ENCODE measurements at regions not wholly inside any gene's neighbourhood (a gene's known extent, or its start where the extent isn't known, plus 50 kb on each side); places are given as distances from the start of the nearest gene placed in this dataset.

DNA sequence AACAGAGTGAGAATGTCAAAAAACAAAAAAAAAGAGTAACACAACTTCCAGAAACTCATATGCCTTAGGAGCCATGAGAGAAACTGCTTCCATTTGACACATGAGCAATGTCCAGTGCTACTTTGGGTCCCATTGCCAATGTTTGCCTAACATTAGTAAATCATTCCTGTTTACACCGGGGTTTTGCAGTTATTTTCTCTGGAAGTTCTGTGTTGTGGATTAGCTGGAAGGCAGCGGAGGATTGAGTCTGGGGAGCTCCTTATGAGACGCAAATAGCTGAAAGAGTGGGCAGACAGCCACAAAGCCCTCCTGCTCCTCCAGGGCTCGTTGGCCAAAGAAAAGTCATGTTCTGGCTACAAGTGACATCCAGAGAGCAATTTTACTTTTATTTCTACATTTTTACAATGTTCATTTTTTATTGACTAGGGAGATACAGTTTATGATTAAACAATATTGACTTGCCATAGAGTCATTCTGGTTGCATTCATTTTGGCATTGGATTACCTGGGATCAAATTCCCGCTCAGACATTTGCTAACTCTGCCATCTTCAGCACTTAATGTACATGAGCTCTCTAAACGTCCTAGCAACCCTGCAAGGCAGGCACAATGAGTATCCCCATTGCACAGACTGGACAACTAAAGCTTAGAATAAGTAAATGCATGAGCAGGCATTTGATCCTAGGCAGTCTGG, 66.4 kb upstream of the GALNT2 start:
- no peak for DNase-seq (ENCODE audit: low spot score)

GRCh38 chr1:230002164-230002803, 64.8 kb upstream of the GALNT2 start:
- no peak for DNase-seq (ENCODE audit: low spot score)

DNA sequence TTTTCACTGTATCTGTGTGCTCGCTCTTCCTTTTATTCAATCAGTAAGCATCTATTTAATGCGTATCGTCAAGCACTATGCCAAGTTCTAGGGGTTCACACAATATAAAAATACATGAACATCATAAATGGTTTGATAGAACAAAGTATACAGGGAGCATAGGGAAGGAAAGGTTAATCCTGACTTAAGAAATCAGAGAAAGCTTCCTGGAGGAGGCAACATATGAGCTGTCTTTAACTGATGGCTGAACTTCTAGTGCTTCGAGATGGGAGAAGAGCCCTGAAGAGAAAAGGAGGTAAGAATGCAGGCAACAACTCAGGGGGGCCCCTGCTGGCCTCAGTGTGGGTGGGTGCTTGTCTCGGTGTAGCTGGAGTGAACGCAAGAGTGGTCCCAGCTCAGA, 63.6 kb upstream of the GALNT2 start:
- DNase-seq (ENCODE audit: low spot score), result no peak

DNA sequence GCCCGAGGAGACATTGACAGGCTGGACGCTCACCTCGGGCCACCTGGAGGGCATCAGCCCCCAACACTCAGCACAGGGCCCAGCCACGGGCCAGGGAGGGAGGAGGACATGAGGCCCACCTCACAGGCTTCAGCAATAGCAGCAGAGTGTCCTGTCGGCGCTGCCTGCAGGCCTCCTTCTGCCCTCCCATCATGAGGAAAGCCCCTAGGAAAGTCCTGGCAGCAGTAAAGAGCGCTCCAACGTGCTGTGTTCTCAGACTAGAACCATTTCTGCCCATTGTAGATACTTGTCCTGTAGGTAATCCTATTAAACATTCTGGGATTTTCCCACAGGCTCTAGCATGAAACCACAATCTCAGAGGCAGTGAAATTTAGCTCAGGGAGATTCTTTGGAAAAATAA, 62.0 kb upstream of the GALNT2 start:
- DNase-seq (ENCODE audit: low spot score), result no peak

- DNase-seq (ENCODE audit: low spot score), result no peak
Measured at GRCh38 chr1:230008721-230009120, 58.3 kb upstream of the GALNT2 start.

DNA sequence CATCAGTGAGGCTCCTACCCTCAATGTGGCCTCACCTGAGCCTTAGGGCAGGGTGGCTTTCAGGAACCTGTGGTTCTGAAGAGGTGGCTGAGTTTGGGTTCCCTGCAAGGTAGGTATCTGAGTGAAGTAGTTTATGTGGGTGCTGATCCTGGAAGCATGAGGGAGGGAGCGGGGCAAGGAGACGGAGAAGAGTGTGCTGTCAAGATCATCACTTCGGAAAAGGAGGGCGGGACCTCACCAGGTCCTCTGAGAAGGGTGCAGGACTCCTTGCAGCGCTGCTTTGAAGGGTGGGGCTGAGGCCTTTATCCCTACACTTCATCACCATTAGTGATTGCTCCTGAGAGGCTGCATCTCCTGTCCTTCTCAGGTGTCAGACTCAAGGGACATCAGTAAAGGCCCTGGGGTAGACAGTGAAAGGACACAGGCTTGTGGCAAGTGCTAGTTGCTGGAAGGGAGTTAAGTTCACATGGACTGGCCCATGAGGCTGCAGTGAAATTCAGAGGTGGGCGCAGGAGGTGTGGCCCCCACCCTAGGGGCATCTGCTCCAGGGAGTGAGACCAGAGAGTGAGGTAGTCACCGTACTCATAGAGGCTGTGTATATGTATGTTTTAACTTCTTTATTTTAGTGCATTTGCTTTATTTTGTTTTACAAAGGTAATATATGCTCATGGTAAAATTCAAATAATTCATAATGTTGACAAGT, 57.3 kb upstream of the GALNT2 start:
- no peak for DNase-seq (ENCODE audit: low spot score)

DNA sequence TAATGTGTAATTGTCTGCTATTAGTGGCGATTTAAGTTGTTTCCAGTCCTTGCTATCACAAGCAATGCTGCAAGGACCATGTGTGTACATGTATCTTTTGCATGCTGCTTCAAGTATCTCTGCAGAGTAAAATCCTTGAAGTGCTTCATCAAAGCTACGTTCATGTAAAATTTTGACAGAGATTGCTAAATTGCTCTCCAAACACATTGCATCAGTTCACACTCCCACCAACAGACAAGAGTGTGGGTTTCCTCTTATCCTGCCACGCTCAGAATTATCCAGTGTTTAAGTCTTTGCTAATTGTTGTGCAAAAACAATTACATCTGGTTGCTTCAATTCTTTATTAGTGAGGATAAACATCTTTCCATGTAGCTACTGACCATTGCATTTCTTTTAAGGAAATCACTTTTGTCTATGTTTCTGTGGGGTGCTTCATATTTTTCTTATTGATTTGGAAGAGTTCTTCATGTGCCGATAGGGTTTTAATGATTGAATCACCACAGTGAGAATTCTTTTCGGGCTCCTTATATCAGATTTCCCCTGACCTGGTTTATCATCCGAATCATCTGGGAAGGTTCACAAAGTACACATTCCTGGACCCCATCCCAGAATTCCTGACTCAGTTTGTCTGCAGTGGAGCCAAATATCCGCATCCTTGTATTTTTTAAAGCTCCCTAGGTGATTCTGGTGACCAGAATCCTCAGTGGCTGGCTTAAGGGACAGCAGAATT, 56.3 kb upstream of the GALNT2 start:
- DNase-seq (ENCODE audit: low spot score), result no peak

GRCh38 chr1:230011333-230012092, 55.5 kb upstream of the GALNT2 start:
- DNase-seq (ENCODE audit: low spot score), result no peak

GRCh38 chr1:230012093-230012393, 55.0 kb upstream of the GALNT2 start:
- DNase-seq (ENCODE audit: low spot score), result no peak

DNA sequence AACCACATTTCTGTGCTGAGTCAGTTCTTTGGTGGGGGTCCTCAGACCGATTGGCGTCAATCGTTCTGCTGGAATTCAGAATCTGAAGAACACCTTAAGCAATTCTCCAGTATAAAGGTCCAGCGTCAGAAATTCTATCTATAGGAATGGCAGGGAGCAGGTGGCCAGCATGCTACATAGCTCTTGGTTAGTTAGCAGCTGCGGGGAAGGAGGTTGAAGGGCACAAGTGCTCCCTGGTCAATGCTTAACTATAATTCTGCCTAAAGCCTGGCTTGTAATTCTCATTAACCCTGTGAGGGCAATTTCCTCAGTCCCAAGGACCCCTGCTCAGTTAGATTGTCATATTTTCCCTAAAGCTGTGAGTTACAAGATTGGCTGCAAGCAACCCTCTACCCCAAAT, 54.3 kb upstream of the GALNT2 start:
- no peak for DNase-seq (ENCODE audit: low spot score)

DNA sequence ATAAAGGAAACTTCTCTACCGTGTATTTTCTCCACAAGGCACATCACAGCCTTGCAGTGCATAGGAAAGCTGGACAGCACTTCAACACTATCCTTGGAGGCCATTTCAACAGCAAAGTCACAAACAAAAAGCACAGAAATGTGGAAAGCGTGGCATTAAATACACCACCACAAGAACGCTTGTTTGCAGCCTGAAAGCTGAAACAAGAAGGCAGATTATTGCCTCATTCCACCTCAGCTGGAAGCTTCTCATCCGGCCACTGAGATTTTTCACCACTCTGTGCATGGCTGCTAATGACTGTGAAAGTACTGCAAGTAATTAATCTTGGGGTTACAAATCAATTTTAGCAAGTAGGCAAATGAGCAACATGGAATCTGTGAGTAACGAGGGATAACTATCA, 50.9 kb upstream of the GALNT2 start:
- DNase-seq (ENCODE audit: low spot score), result no peak
